GM18870 (cell line): ENCODE measurements at regions not wholly inside any gene's neighbourhood (a gene's known extent, or its start where the extent isn't known, plus 50 kb on each side); places are given as distances from the start of the nearest gene placed in this dataset.
"Not testable (repeated sequence)": the region's sequence is repeated elsewhere in the genome, so short reads cannot be mapped to it uniquely, and the experiment has no call there.

ENCODE experiments used
- ATAC-seq: cut with Tn5 transposase; IDR thresholded peaks from one replicate; pipeline ENCODE4 v1.9.1; 2021; ENCODE audit warnings: moderate library complexity; ENCODE audit not compliant: unreplicated experiment

GRCh38 chrX:82528525-82528924, 979.6 kb upstream of the POU3F4 start:
- no peak for ATAC-seq

GRCh38 chrX:82534086-82534597, 973.9 kb upstream of the POU3F4 start:
- no peak for ATAC-seq

- not testable (repeated sequence) for ATAC-seq
Measured at GRCh38 chrX:82537205-82537604, 970.9 kb upstream of the POU3F4 start.

- no peak for ATAC-seq
Measured at GRCh38 chrX:82541822-82542221, 966.3 kb upstream of the POU3F4 start.

GRCh38 chrX:82552201-82552600, 955.9 kb upstream of the POU3F4 start:
- ATAC-seq = not testable (repeated sequence)

- ATAC-seq = no peak
Measured at GRCh38 chrX:82556588-82556987, 951.5 kb upstream of the POU3F4 start.

- no peak for ATAC-seq
Measured at GRCh38 chrX:82585868-82586267, 922.2 kb upstream of the POU3F4 start.

GRCh38 chrX:82589410-82589809, 918.7 kb upstream of the POU3F4 start:
- ATAC-seq = no peak

GRCh38 chrX:82591421-82591820, 916.7 kb upstream of the POU3F4 start:
- ATAC-seq = no peak

- ATAC-seq = no peak
Measured at GRCh38 chrX:82626978-82627377, 881.1 kb upstream of the POU3F4 start.

GRCh38 chrX:82627568-82627967, 880.5 kb upstream of the POU3F4 start:
- ATAC-seq = no peak

GRCh38 chrX:82648062-82648461, 860.0 kb upstream of the POU3F4 start:
- no peak for ATAC-seq

- ATAC-seq = no peak
Measured at GRCh38 chrX:82649645-82650044, 858.4 kb upstream of the POU3F4 start.

- no peak for ATAC-seq
Measured at GRCh38 chrX:82658492-82658891, 849.6 kb upstream of the POU3F4 start.

GRCh38 chrX:82666355-82666754, 841.7 kb upstream of the POU3F4 start:
- ATAC-seq = no peak

- ATAC-seq = no peak
Measured at GRCh38 chrX:82675104-82675503, 833.0 kb upstream of the POU3F4 start.

- no peak for ATAC-seq
Measured at GRCh38 chrX:82676386-82676785, 831.7 kb upstream of the POU3F4 start.

- no peak for ATAC-seq
Measured at GRCh38 chrX:82677286-82677685, 830.8 kb upstream of the POU3F4 start.

GRCh38 chrX:82692991-82693390, 815.1 kb upstream of the POU3F4 start:
- no peak for ATAC-seq

GRCh38 chrX:82695066-82695465, 813.0 kb upstream of the POU3F4 start:
- no peak for ATAC-seq

- ATAC-seq = no peak
Measured at GRCh38 chrX:82703551-82703950, 804.5 kb upstream of the POU3F4 start.

GRCh38 chrX:82711457-82711856, 796.6 kb upstream of the POU3F4 start:
- ATAC-seq = no peak

- ATAC-seq = no peak
Measured at GRCh38 chrX:82721891-82722290, 786.2 kb upstream of the POU3F4 start.

GRCh38 chrX:82723806-82724205, 784.3 kb upstream of the POU3F4 start:
- no peak for ATAC-seq
